NCI-H748 (cell line): ENCODE measurements at regions not wholly inside any gene's neighbourhood (a gene's known extent, or its start where the extent isn't known, plus 50 kb on each side); places are given as distances from the start of the nearest gene placed in this dataset.
"Not testable (repeated sequence)": the region's sequence is repeated elsewhere in the genome, so short reads cannot be mapped to it uniquely, and the experiment has no call there.

Experiments
- DNase-seq: peaks from one replicate; lab custom pipeline; 2025; ENCODE audit not compliant: unreplicated experiment; lab: John Stamatoyannopoulos, UW

DNA sequence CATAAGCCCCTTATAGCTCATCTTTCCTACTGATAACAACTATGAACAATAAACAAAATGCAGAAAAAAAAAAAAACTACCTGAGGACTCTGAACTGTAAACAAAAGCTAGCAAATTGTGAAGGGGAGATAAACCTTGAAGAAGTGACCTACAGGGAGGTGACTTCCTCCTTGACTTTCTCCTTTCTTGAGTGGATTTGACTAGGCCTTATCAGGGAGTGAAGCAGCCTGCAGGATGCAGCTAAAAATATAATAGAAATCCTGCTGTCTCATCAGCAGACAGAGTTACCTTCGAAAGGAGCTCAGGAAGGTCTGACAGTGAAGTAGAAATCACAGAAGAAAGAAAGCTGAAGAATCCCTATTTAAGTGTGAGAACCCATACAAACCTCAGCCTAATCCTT, 322.0 kb upstream of the HTR1E start:
- DNase-seq = no peak

DNA sequence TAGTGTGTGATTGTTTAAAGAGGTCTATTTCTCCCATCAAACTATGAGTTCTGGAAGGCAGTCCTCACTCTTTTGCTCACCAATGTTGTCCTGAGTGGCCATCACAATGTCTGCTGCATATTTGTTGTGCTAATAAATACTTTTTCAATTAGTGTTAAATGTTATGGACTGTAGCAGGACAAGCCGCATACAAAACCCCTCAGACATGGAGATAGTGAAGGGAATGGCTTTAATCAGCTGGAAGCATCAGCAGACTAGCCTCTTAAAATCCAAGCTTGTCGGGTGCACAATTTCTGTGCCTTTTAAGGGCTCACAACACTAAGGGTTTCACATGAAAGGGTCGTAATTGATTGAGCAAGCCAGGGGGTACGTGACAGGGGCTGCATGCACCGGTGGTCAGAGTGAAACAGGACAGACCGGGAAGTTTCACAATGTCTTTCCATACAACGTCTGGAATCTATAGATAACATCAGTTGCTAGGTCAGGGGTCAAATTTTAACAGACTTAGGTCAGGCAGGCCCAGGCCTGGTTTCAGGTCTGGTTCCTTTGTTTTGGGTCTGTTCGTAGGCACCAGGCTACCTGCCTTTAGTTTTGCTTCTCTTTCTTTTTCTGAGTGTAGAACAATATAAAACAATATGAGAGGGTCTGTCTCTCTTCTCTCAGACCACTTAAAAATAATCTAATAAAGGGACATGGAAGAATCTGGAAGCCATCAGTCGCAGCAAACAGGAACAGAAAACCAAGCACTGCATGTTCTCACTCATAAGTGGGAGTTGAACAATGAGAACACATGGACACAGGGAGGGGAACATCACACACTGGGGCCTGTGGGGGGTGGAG, 327.6 kb upstream of the HTR1E start:
- no peak for DNase-seq

- DNase-seq = not testable (repeated sequence)
Measured at GRCh38 chr6:86603364-86603763, 334.0 kb upstream of the HTR1E start.

GRCh38 chr6:86602093-86602492, 335.2 kb upstream of the HTR1E start:
- not testable (repeated sequence) for DNase-seq

- DNase-seq = not testable (repeated sequence)
Measured at GRCh38 chr6:86598969-86599368, 338.4 kb upstream of the HTR1E start.

GRCh38 chr6:86595641-86596040, 341.7 kb upstream of the HTR1E start:
- DNase-seq = no peak

DNA sequence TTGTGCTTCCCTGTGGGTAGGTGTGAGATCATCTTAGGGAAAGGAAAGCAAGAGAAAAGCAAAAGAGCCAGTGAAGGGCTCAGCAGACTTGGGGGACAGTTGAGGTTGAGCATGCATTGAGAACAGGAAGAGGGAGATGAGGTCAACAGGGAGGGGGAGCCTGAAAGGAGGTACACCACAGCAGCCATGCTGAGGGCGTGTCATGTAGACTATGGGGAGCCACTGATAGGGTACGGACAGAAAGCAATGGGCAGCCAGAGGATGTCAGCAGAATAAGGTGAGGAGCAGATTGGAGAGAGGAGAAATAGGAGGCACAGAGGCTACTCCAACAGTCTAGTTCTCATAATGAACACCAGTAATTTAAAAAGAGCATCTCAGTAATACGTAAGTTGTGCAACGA, 351.1 kb upstream of the HTR1E start:
- DNase-seq = no peak

GRCh38 chr6:86581833-86582232, 355.5 kb upstream of the HTR1E start:
- no peak for DNase-seq

GRCh38 chr6:86563197-86563596, 374.1 kb upstream of the HTR1E start:
- DNase-seq = no peak

DNA sequence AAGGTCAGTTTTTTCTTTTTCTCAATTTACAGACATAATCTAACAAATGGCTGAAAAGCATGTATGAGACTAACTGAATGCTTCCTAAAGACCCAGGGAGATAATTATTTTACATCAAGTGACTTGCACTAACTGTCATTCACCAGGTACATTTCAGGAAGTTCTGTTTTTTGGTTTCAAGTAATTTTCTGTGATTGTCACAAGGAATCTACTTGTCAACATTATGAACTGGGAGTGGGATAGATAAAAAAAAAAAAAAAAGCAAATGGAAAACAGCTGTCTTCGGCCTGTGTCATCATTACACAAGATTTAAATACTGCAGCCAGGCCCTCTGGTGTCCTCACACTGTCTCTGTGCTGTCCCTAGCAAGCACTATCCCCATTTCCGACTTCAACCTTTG, 379.0 kb upstream of the HTR1E start:
- no peak for DNase-seq

GRCh38 chr6:86537292-86537861, 400.0 kb upstream of the HTR1E start:
- DNase-seq = no peak

- DNase-seq = no peak
Measured at GRCh38 chr6:86536121-86536520, 401.2 kb upstream of the HTR1E start.

GRCh38 chr6:86535100-86535499, 402.2 kb upstream of the HTR1E start:
- DNase-seq = no peak

DNA sequence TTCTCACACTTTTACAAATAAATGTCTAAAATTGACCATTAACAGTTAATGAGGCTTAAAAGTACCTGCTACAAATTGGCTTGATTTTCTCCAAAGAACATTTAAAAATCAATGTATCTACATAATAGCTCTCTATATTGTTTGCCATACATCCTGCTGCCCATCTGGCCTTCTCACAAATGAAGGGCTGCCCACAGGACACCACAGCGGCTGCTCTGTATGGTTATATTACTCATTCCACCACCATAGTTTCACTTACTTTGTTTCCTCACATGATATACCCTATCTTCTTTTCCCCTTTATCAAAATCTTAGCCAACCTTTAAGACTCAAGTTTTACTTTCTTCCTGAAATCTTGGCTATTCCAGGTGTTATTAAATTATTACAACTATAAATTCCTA, 407.7 kb upstream of the HTR1E start:
- no peak for DNase-seq

- no peak for DNase-seq
Measured at GRCh38 chr6:86526238-86526637, 411.1 kb upstream of the HTR1E start.

DNA sequence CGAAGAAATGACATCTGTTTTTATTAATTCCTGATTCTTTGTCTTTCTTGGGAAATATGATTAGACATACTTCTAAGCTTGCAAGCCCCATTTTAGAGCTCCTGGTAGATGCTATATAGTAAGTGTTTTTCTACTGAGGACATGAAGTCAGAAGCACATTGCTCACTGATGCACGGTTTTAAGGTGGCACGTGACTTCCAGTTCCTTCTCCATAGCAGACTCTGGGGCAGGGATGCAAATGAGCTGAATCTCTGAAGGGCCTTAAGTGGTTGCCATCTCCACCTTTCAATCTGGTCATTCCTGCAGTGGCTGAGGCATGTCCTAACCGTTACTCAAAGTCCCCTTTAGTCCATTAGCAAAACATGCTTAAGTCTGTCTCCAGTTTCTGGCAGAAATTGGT, 421.2 kb upstream of the HTR1E start:
- DNase-seq = no peak

GRCh38 chr6:86511962-86512361, 425.4 kb upstream of the HTR1E start:
- no peak for DNase-seq

- DNase-seq = no peak
Measured at GRCh38 chr6:86508230-86508629, 429.1 kb upstream of the HTR1E start.

DNA sequence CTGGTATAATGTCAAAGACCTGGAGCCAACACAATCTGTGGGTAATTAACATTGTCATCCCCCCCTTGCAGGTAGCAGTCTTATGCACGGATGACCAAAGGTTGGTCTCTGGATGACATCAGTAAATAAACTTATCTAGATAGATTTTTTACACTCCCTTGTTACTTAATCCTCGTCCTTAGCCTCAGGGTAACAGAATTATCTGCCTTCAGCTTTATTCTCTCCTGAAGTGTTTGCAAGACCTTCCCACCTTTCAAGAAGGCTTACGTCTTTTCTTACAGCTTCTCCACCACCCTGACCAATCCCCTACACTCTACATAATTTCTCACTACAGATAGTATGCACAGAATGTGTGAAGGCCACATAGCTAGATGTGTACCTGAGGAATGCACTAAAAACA, 434.8 kb upstream of the HTR1E start:
- DNase-seq = no peak

GRCh38 chr6:86500035-86500434, 437.3 kb upstream of the HTR1E start:
- DNase-seq = no peak

DNA sequence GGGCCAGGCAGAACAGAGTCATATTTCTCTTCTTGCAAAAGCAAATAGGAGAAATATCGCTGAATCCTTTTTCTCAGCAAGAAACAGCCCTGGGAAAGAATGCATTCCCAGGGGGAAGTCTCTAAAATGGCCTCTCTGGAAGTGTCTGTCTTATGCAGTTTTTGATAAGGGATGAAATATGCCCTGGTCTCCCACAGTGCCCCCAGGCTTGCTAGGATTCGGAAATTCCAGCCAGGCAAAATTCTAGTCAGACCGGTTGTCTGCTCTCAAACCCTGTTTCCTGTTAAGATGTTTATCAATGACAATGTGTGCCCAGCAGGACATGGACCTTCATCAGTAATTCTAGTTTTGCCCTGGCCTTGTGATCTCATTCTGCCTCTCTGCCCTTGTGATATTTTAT, 448.3 kb upstream of the HTR1E start:
- DNase-seq = peak; percentile 7

GRCh38 chr6:86487660-86488221, 449.6 kb upstream of the HTR1E start:
- no peak for DNase-seq
